ENCODE measurements at regions not wholly inside any gene's neighbourhood (a gene's known extent, or its start where the extent isn't known, plus 50 kb on each side); places are given as distances from the start of the nearest gene placed in this dataset.

DNA sequence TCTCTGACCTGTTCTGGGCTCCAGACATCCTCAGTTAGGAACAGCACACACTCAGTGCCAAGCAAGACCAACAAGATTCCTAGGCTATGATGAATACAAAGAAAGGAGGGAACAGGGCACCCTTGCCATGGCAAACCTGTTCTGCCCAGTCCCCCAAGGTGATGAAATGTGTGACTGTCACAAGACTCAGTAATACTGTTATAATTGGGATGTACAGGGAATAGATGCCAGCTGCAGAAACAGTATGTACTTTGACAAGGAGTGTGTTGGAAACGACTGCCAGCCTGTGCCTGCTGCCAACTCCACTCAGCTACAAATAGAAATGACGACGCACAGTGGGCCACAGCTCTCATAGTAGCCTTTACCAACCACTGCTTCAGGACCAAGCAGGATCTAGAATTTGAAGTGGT, 453.0 kb downstream of the EFNA5 start:
- POLR2A ChIA-PET, result no interaction called here
- DNase-seq (ENCODE audit: low read depth, low spot score), result no peak
- no peak for TF ChIP-seq CTCF (IDR thresholded peaks at IDR 0.05; ENCODE audit: insufficient read depth, low read length, missing control alignments)
- no peak overlapping the region for H3K4me3 ChIP-seq (ENCODE audit: low read depth, low read length)
- CTCF ChIA-PET, result no interaction called here

DNA sequence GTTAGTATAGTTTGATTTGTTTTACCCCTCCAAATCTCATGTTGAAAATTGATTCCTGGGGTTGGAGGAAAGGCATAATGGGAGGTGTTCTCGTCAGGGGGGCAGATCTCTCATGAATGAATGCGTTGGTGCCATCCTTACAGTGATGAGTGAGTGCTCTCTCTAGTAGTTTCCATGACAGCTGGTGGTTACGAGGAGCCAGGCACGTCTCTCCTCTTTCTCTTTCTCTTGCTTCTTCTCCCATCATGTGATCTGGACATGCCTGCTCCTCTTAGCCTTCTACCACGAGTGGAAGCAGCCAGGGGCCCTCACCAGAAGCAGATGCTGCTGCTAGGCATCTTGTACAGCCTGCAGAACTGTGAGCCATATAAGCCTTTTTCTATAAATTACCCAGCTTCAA, 454.1 kb downstream of the EFNA5 start:
- ChIA-PET POLR2A (no interaction called here), CTCF (no interaction called here)
- TF ChIP-seq CTCF (IDR thresholded peaks at IDR 0.05; ENCODE audit: insufficient read depth, low read length, missing control alignments), result no peak
- no peak overlapping the region for H3K4me3 ChIP-seq (ENCODE audit: low read depth, low read length)
- no peak for DNase-seq (ENCODE audit: low read depth, low spot score)

DNA sequence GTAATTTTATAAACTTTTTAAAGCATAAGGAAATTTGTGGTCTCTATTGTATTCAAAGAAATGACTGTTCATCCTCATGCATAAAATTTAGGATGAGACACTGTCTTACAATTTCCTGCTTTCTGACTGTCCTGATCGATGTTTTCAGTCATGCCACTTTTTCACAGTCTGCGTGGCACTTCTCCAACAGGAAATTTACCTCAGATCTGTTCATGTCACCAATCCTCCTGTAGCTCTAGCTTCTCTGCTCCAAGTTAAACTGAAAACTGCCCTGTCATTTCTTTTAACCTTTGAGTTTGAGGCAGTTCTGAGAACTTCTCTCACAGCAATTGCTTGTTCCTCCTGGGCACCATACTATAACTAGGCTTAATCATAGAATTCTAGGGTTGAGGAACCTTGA, 455.1 kb downstream of the EFNA5 start:
- H3K4me3 ChIP-seq (ENCODE audit: low read depth, low read length), result no peak overlapping the region
- TF ChIP-seq CTCF (IDR thresholded peaks at IDR 0.05; ENCODE audit: insufficient read depth, low read length, missing control alignments), result no peak
- POLR2A ChIA-PET, result no interaction called here
- CTCF ChIA-PET, result no interaction called here
- no peak for DNase-seq (ENCODE audit: low read depth, low spot score)

DNA sequence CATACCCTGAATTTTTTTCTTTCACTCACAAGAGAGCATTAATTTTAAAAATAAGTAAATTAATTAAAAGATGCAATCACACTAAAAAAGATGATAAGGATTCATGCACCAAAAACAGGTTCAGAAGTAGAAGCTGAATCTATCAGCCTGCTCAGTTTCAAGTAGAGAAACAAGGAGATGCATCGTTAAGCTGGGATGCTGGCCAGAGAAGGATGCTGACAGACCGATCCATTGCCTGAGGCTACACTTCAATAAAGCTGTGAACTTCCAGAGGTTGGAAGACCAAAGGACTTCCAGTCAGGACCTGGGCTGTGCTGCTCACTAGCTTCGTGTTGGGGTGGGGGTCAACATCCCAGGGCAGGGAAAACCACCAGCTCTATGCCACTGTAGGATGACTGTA, 457.7 kb downstream of the EFNA5 start:
- POLR2A ChIA-PET, result no interaction called here

GRCh38 chr5:107211630-107212029, 459.1 kb downstream of the EFNA5 start:
- ChIA-PET CTCF (no interaction called here), POLR2A (no interaction called here)
- DNase-seq (ENCODE audit: low read depth, low spot score), result no peak
- H3K4me3 ChIP-seq (ENCODE audit: low read depth, low read length), result no peak overlapping the region
- no peak for TF ChIP-seq CTCF (IDR thresholded peaks at IDR 0.05; ENCODE audit: insufficient read depth, low read length, missing control alignments)

More for the DNA sequence above, 457.7 kb downstream of the EFNA5 start:
- no peak for TF ChIP-seq CTCF (IDR thresholded peaks at IDR 0.05; ENCODE audit: insufficient read depth, low read length, missing control alignments)
- no peak for DNase-seq (ENCODE audit: low read depth, low spot score)
- H3K4me3 ChIP-seq (ENCODE audit: low read depth, low read length), result no peak overlapping the region
- CTCF ChIA-PET, result no interaction called here

GRCh38 chr5:107208867-107209266, 461.9 kb downstream of the EFNA5 start:
- DNase-seq (ENCODE audit: low read depth, low spot score), result no peak
- no peak overlapping the region for H3K4me3 ChIP-seq (ENCODE audit: low read depth, low read length)
- TF ChIP-seq CTCF (IDR thresholded peaks at IDR 0.05; ENCODE audit: insufficient read depth, low read length, missing control alignments), result no peak
- POLR2A ChIA-PET, result no interaction called here
- CTCF ChIA-PET, result no interaction called here
